ENCODE measurements at regions not wholly inside any gene's neighbourhood (a gene's known extent, or its start where the extent isn't known, plus 50 kb on each side); places are given as distances from the start of the nearest gene placed in this dataset.

- no peak overlapping the region for H3K27ac ChIP-seq
- TF ChIP-seq CTCF (IDR thresholded peaks at IDR 0.05): no peak
These were observed 449.4 kb upstream of the OR4E1 start for GRCh38 chr14:22122829-22123560.

GRCh38 chr14:22122227-22122818 is 448.7 kb upstream of the OR4E1 start:
- DNase-seq (ENCODE audit: low spot score): no peak
- TF ChIP-seq CTCF (IDR thresholded peaks at IDR 0.05): no peak
- H3K27ac ChIP-seq: no peak overlapping the region

More at GRCh38 chr14:22122829-22123560, 449.4 kb upstream of the OR4E1 start:
- H3K4me3 ChIP-seq: no peak overlapping the region
- no peak for DNase-seq (ENCODE audit: low spot score)

GRCh38 chr14:22118899-22119477 is 445.4 kb upstream of the OR4E1 start:
- no peak overlapping the region for H3K27ac ChIP-seq
- DNase-seq (ENCODE audit: low spot score): no peak
- no peak for TF ChIP-seq CTCF (IDR thresholded peaks at IDR 0.05)
- H3K4me3 ChIP-seq: no peak overlapping the region

More at GRCh38 chr14:22122227-22122818, 448.7 kb upstream of the OR4E1 start:
- H3K4me3 ChIP-seq: no peak overlapping the region

GRCh38 chr14:22113401-22113800 is 439.8 kb upstream of the OR4E1 start:
- Histone ChIP-seq H3K27ac (no peak overlapping the region), H3K4me3 (no peak overlapping the region)
- no peak for DNase-seq (ENCODE audit: low spot score)
- no peak for TF ChIP-seq CTCF (IDR thresholded peaks at IDR 0.05)

- no peak for DNase-seq (ENCODE audit: low spot score)
- H3K4me3 ChIP-seq: no peak overlapping the region
- no peak for TF ChIP-seq CTCF (IDR thresholded peaks at IDR 0.05)
- H3K27ac ChIP-seq: no peak overlapping the region
These were observed 438.4 kb upstream of the OR4E1 start for GRCh38 chr14:22112004-22112403.

- Histone ChIP-seq H3K27ac (no peak overlapping the region), H3K4me3 (no peak overlapping the region)
- DNase-seq (ENCODE audit: low spot score): no peak
- TF ChIP-seq CTCF (IDR thresholded peaks at IDR 0.05): no peak
These were observed 434.1 kb upstream of the OR4E1 start for GRCh38 chr14:22107753-22108152.
